ENCODE measurements at regions not wholly inside any gene's neighbourhood (a gene's known extent, or its start where the extent isn't known, plus 50 kb on each side); places are given as distances from the start of the nearest gene placed in this dataset.

DNA sequence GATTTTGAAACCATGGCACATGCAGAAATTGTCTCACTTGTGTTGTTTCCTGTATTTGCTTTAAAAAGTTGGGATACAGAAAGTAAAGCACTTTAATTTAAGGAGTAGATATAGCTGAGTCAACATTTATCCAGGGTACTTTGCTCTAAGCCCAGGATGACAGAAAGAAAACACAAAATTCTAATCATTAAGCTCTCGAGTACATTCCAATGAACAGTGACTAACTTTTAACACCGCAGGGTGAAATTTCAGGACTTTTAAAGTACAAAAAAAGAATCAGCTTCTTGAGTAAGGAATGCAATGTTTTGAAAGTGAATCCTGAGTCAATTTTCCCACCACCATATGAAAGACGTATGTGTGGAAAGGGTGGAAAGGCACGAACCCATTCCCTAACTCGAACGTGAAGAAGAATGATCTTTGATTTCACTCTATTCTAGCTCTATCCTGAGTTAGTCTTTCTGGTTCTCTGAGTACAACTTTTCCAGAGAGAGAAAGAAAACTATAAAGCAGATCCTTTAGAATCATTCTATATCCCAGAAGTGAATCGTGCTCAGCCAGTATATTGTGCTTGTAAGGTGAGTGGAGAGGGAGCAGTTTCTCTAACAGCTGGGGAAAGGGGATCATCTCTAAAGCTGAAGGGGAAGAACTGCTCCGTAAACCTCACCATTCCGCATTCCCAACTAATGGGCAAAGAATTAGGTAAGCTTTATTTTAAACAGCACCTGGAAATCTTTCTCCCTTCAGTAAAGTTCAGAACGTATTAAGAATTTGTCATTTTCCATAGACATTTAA, 779.0 kb upstream of the FLRT2 start:
- DNase-seq, result no peak
- TF ChIP-seq EP300 (IDR thresholded peaks at IDR 0.05) (no peak), POLR2A (IDR thresholded peaks at IDR 0.05) (no peak)
- TF ChIP-seq, protein P1, sequence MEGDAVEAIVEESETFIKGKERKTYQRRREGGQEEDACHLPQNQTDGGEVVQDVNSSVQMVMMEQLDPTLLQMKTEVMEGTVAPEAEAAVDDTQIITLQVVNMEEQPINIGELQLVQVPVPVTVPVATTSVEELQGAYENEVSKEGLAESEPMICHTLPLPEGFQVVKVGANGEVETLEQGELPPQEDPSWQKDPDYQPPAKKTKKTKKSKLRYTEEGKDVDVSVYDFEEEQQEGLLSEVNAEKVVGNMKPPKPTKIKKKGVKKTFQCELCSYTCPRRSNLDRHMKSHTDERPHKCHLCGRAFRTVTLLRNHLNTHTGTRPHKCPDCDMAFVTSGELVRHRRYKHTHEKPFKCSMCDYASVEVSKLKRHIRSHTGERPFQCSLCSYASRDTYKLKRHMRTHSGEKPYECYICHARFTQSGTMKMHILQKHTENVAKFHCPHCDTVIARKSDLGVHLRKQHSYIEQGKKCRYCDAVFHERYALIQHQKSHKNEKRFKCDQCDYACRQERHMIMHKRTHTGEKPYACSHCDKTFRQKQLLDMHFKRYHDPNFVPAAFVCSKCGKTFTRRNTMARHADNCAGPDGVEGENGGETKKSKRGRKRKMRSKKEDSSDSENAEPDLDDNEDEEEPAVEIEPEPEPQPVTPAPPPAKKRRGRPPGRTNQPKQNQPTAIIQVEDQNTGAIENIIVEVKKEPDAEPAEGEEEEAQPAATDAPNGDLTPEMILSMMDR (IDR thresholded peaks at IDR 0.05), result no peak
- no peaks in the 10 kb centered on the region for H3K4me1 ChIP-seq (ENCODE audit: insufficient read depth)
- H3K27me3 ChIP-seq, result no peaks in the 10 kb centered on the region
- intact Hi-C loops (cut with DNase I), result loop anchor here in 1 of 4 donors (5.0 kb wide), 1 partner anchor 536 kb away; no protein-coding TSS in a partner anchor
- H3K9me3 ChIP-seq, result no peaks in the 10 kb centered on the region
- no peak overlapping the region for H3K4me3 ChIP-seq
- H3K36me3 ChIP-seq, result no peaks in the 10 kb centered on the region
- WGBS, 3 donors, result 27 to 41% (median 32%) methylated on average over 10 of the region's 10 CpGs
- H3K27ac ChIP-seq, result no peak overlapping the region

DNA sequence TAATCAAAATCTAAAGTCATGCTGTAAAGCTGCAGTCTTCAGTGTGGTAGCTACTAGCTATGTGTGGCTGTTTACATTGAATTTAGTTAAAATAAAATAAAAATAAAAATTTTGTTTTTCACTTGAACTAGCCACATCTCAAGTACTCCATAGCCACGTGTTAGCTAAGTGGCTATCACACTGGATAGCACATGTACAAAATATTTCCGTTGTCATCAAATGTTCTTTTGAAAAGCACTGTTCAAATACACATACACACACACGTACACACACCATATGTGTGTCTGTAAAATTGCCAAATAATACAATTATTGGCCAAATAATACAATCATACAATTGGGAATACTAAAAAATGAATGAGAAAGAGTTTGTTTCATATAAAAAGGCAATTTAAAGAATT, 778.2 kb upstream of the FLRT2 start:
- intact Hi-C loops (cut with DNase I), result loop anchor here in 1 of 4 donors (5.0 kb wide), 1 partner anchor 536 kb away; no protein-coding TSS in a partner anchor
- no peak for DNase-seq
- TF ChIP-seq, protein P1 (IDR thresholded peaks at IDR 0.05), result no peak
- TF ChIP-seq POLR2A (IDR thresholded peaks at IDR 0.05) (no peak), EP300 (IDR thresholded peaks at IDR 0.05) (no peak)
- no peak overlapping the region for H3K4me3 ChIP-seq
- no peaks in the 10 kb centered on the region for H3K27me3 ChIP-seq
- WGBS, 3 donors, result 64 to 71% (median 66%) methylated on average over 3 of the region's 3 CpGs
- H3K9me3 ChIP-seq, result no peaks in the 10 kb centered on the region
- no peaks in the 10 kb centered on the region for H3K4me1 ChIP-seq (ENCODE audit: insufficient read depth)
- no peaks in the 10 kb centered on the region for H3K36me3 ChIP-seq
- H3K27ac ChIP-seq, result no peak overlapping the region

DNA sequence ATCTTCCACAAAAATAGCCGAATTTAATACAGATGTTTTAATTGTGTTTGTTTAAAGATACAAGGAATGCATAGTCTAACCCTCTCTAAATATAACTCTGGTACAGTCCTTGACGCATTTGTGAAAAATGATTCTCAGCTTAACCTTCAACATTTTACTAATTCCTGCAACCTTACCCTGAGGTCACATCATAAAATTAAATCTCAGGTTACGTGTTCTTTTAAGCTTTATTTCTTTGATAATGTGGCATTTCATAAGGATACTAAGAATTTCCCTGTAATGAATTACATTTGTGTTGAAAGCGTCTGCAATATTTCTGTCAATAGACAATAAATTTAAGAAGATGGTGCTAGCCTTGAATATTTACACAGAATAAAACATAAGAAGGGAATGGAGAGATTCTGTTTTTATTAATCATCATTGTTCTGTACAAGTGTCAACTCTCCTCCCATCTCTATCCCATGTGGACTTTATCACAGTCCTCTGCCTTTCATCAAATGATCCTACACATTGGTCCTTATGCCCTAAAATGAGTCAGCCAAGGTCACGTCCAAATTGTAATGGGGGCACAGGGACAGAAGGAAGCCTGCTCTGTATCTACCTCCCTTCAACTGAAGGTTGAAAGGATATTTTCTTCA, 769.3 kb upstream of the FLRT2 start:
- intact Hi-C loops (cut with DNase I), result no loop called here

DNA sequence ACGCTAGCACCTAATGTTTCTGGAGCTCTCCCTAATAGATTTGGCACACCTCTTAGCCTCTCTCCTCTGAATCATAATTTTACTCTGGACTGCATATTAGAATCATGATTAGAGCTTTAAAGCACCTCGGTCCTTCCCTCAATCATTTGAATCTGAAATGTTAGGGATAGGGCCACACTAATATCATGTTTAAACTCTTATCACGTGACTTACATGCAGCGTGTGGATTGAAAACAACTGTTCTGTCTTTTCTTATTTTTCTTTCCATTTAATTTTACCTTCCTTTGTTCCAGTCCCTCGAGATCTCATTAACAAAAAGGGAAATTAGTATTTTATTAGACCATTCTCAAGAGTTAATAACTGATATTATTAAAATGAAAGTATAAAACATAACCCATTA, 762.5 kb upstream of the FLRT2 start:
- no peaks in the 10 kb centered on the region for H3K27me3 ChIP-seq
- no peak overlapping the region for H3K4me3 ChIP-seq
- no peaks in the 10 kb centered on the region for H3K9me3 ChIP-seq
- H3K27ac ChIP-seq, result no peak overlapping the region
- no peaks in the 10 kb centered on the region for H3K36me3 ChIP-seq
- TF ChIP-seq POLR2A (IDR thresholded peaks at IDR 0.05) (no peak), EP300 (IDR thresholded peaks at IDR 0.05) (no peak)
- TF ChIP-seq, protein P1 (IDR thresholded peaks at IDR 0.05), result no peak
- DNase-seq, result no peak
- intact Hi-C loops (cut with DNase I), result no loop called here
- WGBS, 3 donors, result 92 to 97% (median 94%) methylated on average over 5 of the region's 5 CpGs
- no peaks in the 10 kb centered on the region for H3K4me1 ChIP-seq (ENCODE audit: insufficient read depth)

More for the DNA sequence above, 769.3 kb upstream of the FLRT2 start:
- H3K9me3 ChIP-seq, result no peaks in the 10 kb centered on the region
- 71 to 84% (median 81%) methylated on average over 5 of the region's 5 CpGs for WGBS, 3 donors
- H3K4me1 ChIP-seq (ENCODE audit: insufficient read depth), result no peaks in the 10 kb centered on the region
- no peak for DNase-seq
- H3K27me3 ChIP-seq, result no peaks in the 10 kb centered on the region
- no peak for TF ChIP-seq EP300 (IDR thresholded peaks at IDR 0.05)
- TF ChIP-seq, protein P1 (IDR thresholded peaks at IDR 0.05), result no peak
- no peak overlapping the region for H3K4me3 ChIP-seq
- no peaks in the 10 kb centered on the region for H3K36me3 ChIP-seq
- no peak overlapping the region for H3K27ac ChIP-seq

Data from ovary (tissue), 7 donors.